ENCODE measurements at regions not wholly inside any gene's neighbourhood (a gene's known extent, or its start where the extent isn't known, plus 50 kb on each side); places are given as distances from the start of the nearest gene placed in this dataset.

DNA sequence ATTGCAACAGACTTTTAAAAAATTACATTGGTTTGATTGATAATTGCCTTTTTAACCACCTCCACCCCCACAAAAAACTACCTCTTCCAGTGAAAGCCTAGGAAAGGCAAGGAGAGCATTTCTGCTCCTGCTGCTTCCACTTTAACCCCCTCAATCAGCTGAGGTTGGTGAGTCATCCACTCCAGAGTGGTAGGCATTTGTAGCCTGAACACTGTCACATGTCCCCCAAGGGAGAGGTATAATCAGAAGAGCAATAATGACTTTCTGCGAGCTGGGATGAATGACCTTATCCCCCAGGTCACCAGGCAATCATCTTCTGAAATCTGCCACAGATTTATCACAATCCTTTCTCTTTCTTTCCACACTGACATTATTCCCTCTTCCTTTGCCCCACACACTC lies 126.6 kb upstream of the CAMK1G start:
- peak; percentile 72 for DNase-seq (ENCODE audit: low spot score)

DNA sequence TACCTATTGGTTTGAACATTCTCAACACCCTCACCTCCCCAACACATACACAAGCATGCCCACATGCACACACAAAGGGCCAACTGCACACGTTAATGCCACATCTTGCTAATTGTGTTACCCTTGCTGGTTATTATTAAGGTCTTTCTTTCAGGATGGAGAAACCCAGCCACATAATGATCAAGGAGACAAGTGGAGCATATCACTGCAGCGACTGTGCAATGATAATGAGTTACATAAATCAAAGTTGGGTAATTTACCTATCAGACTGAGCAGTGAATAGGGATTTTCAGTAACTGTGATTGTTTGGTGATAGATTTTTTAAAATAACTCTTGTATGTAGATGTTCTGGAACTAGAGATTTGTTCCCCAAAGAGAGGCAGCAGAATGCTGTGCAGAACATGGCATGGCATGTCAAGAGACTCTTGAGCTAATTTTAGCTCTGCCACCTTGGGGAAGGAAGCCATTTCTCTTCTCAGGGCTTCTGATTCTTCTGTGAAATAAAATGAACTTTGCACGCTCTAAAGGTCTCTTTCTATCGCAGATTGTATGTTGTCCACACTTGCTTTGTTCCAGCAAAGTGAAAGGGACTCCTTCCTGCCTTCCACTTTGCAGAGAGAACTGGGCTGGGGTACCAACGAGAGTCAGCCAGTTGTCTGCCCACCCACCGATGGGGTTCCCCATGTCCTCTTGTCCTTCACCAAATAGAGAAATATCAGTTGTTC lies 126.0 kb upstream of the CAMK1G start:
- no peak for DNase-seq (ENCODE audit: low spot score)

- DNase-seq (ENCODE audit: low spot score) = no peak
Observed at GRCh38 chr1:209458921-209459320, 124.6 kb upstream of the CAMK1G start.

GRCh38 chr1:209461168-209461567 lies 122.3 kb upstream of the CAMK1G start:
- DNase-seq (ENCODE audit: low spot score) = no peak

DNA sequence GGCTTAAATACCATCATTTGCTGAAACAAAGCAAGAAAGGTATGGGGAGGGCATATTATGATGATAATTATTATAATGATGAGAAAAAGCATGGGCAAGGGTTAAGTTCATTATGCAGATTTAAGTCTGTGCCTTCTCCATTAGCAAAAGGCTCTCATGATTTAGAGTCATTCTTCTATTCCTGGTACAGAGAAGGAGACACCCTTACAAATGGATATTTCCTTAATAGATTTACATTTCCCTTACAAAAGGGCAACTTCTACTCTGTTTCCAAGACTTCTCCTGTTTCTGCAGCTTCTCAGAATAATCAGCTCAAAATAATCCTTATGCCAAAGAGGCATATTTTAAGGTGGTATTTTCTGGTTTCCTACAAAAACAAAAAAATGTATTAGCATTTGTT lies 121.1 kb upstream of the CAMK1G start:
- DNase-seq (ENCODE audit: low spot score) = no peak

GRCh38 chr1:209463441-209463840 lies 120.1 kb upstream of the CAMK1G start:
- no peak for DNase-seq (ENCODE audit: low spot score)

GRCh38 chr1:209473025-209473424 lies 110.5 kb upstream of the CAMK1G start:
- DNase-seq (ENCODE audit: low spot score) = no peak

GRCh38 chr1:209480345-209480744 lies 103.2 kb upstream of the CAMK1G start:
- DNase-seq (ENCODE audit: low spot score) = no peak

DNA sequence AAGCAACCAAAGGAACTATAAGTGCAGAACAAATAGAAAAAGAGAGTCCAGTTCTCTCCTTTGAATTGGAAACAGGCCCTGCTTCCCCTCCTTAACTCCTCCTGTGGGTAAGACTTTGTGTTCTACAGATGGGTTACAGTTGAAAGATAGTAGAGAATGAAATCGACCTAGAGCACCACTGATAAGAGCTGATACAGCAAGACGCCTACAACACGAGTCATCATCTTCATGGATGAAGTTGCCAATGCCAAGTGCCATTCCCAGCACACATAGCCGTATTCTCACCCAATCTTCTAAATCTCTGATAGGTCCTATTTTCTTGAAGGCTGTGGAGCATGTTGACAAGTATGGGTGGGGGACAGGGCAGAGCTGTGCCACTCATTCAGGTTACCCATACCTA lies 99.8 kb upstream of the CAMK1G start:
- no peak for DNase-seq (ENCODE audit: low spot score)

- DNase-seq (ENCODE audit: low spot score) = no peak
Observed at GRCh38 chr1:209484429-209484828, 99.1 kb upstream of the CAMK1G start.

DNA sequence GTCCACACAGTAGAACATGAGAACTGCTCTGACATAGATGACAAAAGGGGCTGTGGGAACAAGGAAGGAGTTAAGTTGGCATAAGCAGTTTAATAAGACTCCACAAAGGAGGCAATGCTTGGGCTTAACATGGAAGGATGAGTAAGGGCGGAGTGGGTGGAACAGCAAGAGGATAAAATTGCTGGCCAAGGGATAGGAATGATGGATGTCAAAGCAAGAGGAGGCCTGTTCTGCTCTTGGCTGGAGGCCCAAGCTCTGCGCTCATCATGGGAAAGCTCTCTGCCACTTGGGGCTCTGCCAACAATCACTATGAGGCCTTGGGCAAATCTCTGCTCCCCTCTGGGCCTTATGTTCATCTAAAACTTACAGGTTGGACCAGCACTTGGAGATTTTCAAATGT lies 98.3 kb upstream of the CAMK1G start:
- DNase-seq (ENCODE audit: low spot score) = no peak

- no peak for DNase-seq (ENCODE audit: low spot score)
Observed at GRCh38 chr1:209485751-209486150, 97.8 kb upstream of the CAMK1G start.

DNA sequence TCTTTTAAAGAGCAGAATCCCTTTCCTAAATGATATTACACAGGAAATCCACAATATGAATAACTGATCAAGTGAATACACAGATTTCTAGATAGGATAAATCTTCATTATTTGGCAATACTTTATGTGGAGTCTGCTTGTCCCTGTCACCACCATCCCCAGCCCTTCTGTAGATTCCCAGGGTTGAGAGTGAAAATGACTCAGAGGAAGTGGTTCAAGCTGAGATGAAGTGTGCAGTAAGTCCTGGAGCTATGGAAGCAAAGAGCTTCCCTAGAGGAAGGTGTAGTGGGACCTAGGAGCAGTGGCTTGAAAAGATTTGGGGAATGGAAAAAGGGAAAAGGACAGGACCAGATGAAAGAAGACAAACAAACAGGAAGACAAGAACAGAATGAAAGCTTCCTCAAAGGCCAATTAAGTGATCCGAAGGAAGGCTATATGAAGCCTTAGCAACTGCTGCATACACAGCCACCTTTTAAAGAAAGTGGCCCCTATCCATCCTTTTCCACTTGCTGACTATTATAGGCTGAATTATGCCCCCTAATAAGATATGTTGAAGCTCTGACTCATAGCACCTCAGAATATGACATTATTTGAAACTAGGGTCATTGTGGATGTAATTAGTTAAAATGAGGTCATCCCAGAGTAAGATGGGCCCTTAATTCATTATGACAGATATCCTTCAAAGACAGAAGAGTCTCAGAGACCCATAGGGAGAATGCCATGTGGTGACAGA lies 96.5 kb upstream of the CAMK1G start:
- no peak for DNase-seq (ENCODE audit: low spot score)

DNA sequence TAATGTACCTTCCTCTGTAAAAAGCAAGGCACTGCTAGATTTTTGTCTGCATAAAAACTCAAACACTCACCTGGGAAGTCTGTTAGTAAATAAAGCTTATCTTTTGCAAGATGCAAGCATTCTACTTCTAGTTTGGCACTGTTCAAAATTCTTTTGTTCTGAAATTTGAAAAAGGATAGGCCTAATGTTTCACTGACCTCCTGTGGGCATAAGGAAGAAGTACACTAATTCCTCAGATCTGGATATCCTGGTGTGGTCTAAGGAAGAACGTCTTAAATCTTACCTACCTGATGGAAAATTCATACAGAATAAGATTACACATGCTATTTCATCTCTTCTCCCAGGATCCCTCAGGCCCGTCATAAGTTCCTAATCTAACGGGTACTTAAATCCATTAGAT lies 93.5 kb upstream of the CAMK1G start:
- no peak for DNase-seq (ENCODE audit: low spot score)

GRCh38 chr1:209491031-209491430 lies 92.5 kb upstream of the CAMK1G start:
- no peak for DNase-seq (ENCODE audit: low spot score)

- DNase-seq (ENCODE audit: low spot score) = no peak
Observed at GRCh38 chr1:209491496-209491895, 92.0 kb upstream of the CAMK1G start.

DNA sequence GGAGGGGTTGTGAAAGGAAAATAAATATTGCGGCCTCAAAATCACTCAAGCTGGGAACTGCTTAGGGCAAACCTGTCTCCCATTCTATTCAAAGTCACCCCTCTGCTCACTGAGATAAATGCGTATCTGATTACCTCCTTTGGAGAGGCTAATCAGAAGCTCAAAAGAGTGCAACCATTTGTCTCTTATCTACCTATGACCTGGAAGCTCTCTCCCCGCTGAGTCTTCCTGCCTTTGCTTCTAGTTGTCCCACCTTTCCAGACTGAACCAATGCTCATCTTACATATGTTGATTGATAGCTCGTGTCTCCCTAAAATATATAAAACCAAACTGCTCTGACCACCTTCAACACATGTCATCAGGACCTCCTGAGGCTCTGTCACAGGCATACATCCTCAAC lies 91.6 kb upstream of the CAMK1G start:
- DNase-seq (ENCODE audit: low spot score) = no peak

GRCh38 chr1:209493559-209493958 lies 90.0 kb upstream of the CAMK1G start:
- DNase-seq (ENCODE audit: low spot score) = no peak

DNA sequence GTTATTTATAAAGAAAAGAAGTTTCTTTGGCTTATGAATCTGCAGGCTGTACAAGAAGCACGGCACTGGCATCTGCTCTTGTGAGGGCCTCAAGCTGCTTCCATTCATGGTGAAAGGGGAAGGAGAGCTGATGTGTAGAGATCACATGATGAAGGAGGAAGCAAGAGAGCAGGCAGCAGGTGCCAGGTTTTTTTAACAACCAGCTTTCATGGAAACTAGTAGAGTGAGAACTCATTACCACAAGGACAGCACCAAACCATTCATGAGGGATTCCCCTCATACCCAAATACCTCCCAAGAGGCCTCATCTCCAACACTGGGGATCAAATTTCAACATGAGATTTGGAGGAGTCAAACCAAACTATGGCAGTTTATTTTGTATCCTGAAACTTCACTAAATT lies 85.8 kb upstream of the CAMK1G start:
- DNase-seq (ENCODE audit: low spot score) = no peak

- no peak for DNase-seq (ENCODE audit: low spot score)
Observed at GRCh38 chr1:209500993-209501392, 82.5 kb upstream of the CAMK1G start.

GRCh38 chr1:209503196-209503595 lies 80.3 kb upstream of the CAMK1G start:
- no peak for DNase-seq (ENCODE audit: low spot score)

DNA sequence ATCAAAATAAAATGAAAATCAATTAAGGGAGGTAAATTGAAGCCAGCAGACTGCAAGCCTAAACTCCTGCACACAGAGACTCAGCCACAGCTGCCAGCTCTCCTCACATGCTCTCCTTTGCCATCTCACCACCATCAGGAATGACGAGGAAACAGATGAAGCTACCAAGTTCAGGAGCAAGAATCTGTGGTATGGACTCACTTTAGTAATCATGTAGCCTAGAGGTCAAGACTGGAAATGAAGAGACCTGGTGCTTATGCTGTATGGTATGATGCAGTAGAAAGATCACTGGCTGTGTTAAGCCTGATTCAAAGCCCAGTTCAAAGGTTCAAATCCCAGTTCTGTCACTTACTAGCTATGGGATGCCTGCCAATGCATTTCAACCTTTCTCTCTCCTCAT lies 78.9 kb upstream of the CAMK1G start:
- no peak for DNase-seq (ENCODE audit: low spot score)

DNA sequence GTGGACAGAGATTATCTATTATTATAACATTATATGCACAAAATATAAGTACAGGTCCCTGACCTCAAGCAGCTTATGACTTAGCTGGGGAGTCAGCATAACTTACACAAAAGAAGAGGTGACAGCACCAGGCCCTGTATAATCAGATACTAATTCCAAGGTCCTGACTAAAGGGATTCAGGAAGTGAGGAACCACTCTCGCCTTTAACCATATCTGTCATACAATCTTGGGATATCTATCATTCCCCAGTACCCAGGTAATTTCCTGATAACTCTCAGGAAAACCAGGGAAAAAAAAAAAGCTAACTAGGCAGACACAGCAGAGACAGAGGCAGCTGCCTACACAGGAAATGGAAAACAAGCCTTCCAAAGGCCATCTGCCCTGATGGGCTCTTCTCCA lies 78.5 kb upstream of the CAMK1G start:
- DNase-seq (ENCODE audit: low spot score) = no peak

- DNase-seq (ENCODE audit: low spot score) = no peak
Observed at GRCh38 chr1:209506101-209506500, 77.4 kb upstream of the CAMK1G start.
